ENCODE measurements at regions not wholly inside any gene's neighbourhood (a gene's known extent, or its start where the extent isn't known, plus 50 kb on each side); places are given as distances from the start of the nearest gene placed in this dataset.
"Not testable (repeated sequence)": the region's sequence is repeated elsewhere in the genome, so short reads cannot be mapped to it uniquely, and the experiment has no call there.

- DNase-seq (ENCODE audit: low spot score in 2 of 2), result no peak
- Histone ChIP-seq H3K4me1 (peaks cover 0 to 9% (median 0%) of the 10 kb centered on the region in 4 donors), H3K27ac (no peak overlapping the region), H3K9me3 (no peaks in the 10 kb centered on the region), H3K36me3 (no peaks in the 10 kb centered on the region), H3K4me3 (no peak overlapping the region), H3K27me3 (peaks cover 0 to 6% of the 10 kb centered on the region in 2 donors)
- WGBS, 2 donors, result 76 to 79% methylated on average over 1 of the region's 1 CpG
- no peak for TF ChIP-seq EP300 (IDR thresholded peaks at IDR 0.05)
- no peak for TF ChIP-seq CTCF (IDR thresholded peaks at IDR 0.05)
- no peak for TF ChIP-seq POLR2A (IDR thresholded peaks at IDR 0.05)
Measured at GRCh38 chr4:155445306-155445705, 68.5 kb upstream of the MAP9 start.

- Histone ChIP-seq H3K36me3 (no peaks in the 10 kb centered on the region), H3K27ac (no peak overlapping the region), H3K4me1 (peaks cover 0 to 9% (median 0%) of the 10 kb centered on the region in 4 donors), H3K9me3 (no peaks in the 10 kb centered on the region), H3K4me3 (no peak overlapping the region), H3K27me3 (peaks cover 0 to 6% of the 10 kb centered on the region in 2 donors)
- WGBS, 2 donors, result 74 to 77% methylated on average over 5 of the region's 5 CpGs
- DNase-seq (ENCODE audit: low spot score in 2 of 2), result no peak
- TF ChIP-seq EP300 (IDR thresholded peaks at IDR 0.05) (no peak), CTCF (IDR thresholded peaks at IDR 0.05) (no peak), POLR2A (IDR thresholded peaks at IDR 0.05) (no peak)
Measured at GRCh38 chr4:155444721-155445120, 68.0 kb upstream of the MAP9 start.

GRCh38 chr4:155442267-155443105, 65.7 kb upstream of the MAP9 start:
- Histone ChIP-seq H3K4me1 (peaks cover 0 to 9% (median 0%) of the 10 kb centered on the region in 4 donors), H3K36me3 (no peaks in the 10 kb centered on the region), H3K27me3 (peaks cover 0 to 6% of the 10 kb centered on the region in 2 donors), H3K4me3 (peak overlapping the region in 2 of 4 donors; percentile 5 to 19), H3K27ac (no peak overlapping the region), H3K9me3 (no peaks in the 10 kb centered on the region)
- whole genome bisulfite sequencing, 2 donors, result 50 to 52% methylated on average over 10 of the region's 10 CpGs
- TF ChIP-seq CTCF (IDR thresholded peaks at IDR 0.05), result peak; percentile 75 to 92 (median 82)
- TF ChIP-seq POLR2A (IDR thresholded peaks at IDR 0.05), result no peak
- peak in 1 of 2 donors; percentile 19 for TF ChIP-seq EP300 (IDR thresholded peaks at IDR 0.05)
- DNase-seq (ENCODE audit: low spot score in 2 of 2), result peak; percentile 78 to 93

- no peak overlapping the region for H3K4me3 ChIP-seq
- no peaks in the 10 kb centered on the region for H3K36me3 ChIP-seq
- 73 to 93% methylated on average over 1 of the region's 1 CpG for WGBS, 2 donors
- peaks cover 0 to 6% of the 10 kb centered on the region in 2 donors for H3K27me3 ChIP-seq
- TF ChIP-seq POLR2A (IDR thresholded peaks at IDR 0.05) (no peak), EP300 (IDR thresholded peaks at IDR 0.05) (no peak), CTCF (IDR thresholded peaks at IDR 0.05) (no peak)
- H3K4me1 ChIP-seq, result peaks cover 0 to 9% (median 0%) of the 10 kb centered on the region in 4 donors
- no peaks in the 10 kb centered on the region for H3K9me3 ChIP-seq
- H3K27ac ChIP-seq, result no peak overlapping the region
- DNase-seq (ENCODE audit: low spot score in 2 of 2), result no peak
Measured at GRCh38 chr4:155441475-155441874, 64.7 kb upstream of the MAP9 start.

- not testable (repeated sequence) for H3K27ac ChIP-seq; H3K36me3 ChIP-seq; H3K9me3 ChIP-seq; H3K4me3 ChIP-seq; DNase-seq (ENCODE audit: low spot score in 2 of 2); H3K4me1 ChIP-seq; H3K27me3 ChIP-seq
- 96 to 98% methylated on average over 6 of the region's 6 CpGs for WGBS, 2 donors
Measured at GRCh38 chr4:155439760-155440159, 63.0 kb upstream of the MAP9 start.
